ENCODE measurements at regions not wholly inside any gene's neighbourhood (a gene's known extent, or its start where the extent isn't known, plus 50 kb on each side); places are given as distances from the start of the nearest gene placed in this dataset.
"Not testable (repeated sequence)": the region's sequence is repeated elsewhere in the genome, so short reads cannot be mapped to it uniquely, and the experiment has no call there.

DNA sequence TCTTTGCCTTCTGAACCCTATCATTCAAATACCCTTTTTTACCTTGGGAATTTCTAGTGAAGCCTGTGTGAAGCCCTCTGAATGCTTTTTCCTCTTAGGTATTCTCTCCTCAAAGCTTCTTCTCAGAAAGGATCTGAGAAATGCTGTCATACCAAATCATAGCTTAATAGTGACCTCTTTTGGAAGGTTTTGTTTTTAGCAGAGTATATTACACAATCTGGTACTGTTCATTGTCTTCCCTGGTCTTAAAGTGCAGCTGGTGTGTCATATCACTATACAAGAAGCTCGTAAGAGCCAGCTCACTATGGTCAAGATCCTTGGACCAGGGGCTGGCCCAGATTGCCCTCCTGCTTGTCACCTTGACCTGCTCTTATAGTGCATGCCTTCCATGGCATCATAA lies 204.4 kb upstream of the ANO5 start:
- no peak overlapping the region for H3K4me3 ChIP-seq (ENCODE audit: low read depth, low read length)
- no peak for DNase-seq (ENCODE audit: low read depth)
- no peak for TF ChIP-seq CTCF (IDR thresholded peaks at IDR 0.05; ENCODE audit: insufficient read depth, low read depth, low read length, missing control alignments)

DNA sequence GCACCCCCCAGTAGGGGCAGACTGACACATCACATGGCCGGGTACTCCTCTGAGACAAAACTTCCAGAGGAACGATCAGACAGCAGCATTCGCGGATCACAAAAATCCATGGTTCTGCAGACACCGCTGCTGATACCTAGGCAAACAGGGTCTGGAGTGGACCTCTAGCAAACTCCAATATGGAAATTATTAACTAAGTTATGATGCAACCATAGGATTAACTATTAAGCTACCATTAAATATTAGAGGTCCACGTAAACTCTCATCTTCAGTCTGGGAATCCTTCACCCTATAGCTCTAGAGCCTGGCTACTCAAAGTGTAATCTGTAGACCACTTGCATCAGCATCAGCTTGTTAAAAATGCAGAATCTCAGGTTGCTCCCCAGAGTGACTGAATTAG lies 191.1 kb upstream of the ANO5 start:
- H3K4me3 ChIP-seq (ENCODE audit: low read depth, low read length); DNase-seq (ENCODE audit: low read depth): not testable (repeated sequence)

DNA sequence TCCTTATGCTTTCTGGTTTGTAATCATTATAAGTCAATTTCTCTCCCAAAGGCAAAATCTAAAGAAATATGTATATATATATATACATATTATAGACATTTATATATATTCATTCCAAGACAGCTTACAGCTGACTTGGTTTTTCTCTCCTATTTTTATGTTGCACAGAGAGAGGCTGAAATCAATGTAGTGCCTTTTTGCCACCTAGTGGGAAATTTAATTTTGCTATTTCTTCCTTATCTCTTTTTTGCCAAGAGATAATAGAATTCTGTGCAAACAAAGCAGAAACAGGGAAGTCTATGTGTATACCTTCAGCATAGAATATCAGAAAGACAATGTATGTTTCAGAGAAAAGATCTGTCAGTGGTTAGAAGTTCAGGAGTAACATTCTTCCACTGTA lies 186.0 kb upstream of the ANO5 start:
- DNase-seq (ENCODE audit: low read depth), result no peak
- no peak for TF ChIP-seq CTCF (IDR thresholded peaks at IDR 0.05; ENCODE audit: insufficient read depth, low read depth, low read length, missing control alignments)

GRCh38 chr11:22031791-22032190 lies 161.1 kb upstream of the ANO5 start:
- no peak overlapping the region for H3K4me3 ChIP-seq (ENCODE audit: low read depth, low read length)
- DNase-seq (ENCODE audit: low read depth), result no peak
- no peak for TF ChIP-seq CTCF (IDR thresholded peaks at IDR 0.05; ENCODE audit: insufficient read depth, low read depth, low read length, missing control alignments)

More for the DNA sequence above, 186.0 kb upstream of the ANO5 start:
- no peak overlapping the region for H3K4me3 ChIP-seq (ENCODE audit: low read depth, low read length)

DNA sequence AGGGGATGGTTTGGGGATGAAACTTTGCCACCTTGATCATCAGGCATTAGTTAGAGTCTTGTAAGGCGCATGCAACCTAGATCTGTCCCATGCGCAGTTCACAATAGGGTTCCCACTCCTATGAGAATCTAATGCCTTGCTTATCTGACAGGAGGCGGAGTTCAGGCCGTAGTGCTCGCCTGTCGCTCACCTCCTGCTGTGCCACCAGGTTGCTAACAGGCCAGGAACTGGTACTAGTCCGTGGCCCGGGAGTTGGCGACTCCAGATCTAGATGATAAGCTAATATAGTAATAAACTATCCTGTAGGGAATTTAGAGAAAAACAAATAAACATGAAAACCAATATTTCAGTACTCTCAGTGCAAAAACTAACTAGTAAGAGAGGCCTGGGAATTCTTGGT lies 155.4 kb upstream of the ANO5 start:
- TF ChIP-seq CTCF (IDR thresholded peaks at IDR 0.05; ENCODE audit: insufficient read depth, low read depth, low read length, missing control alignments), result no peak
- no peak for DNase-seq (ENCODE audit: low read depth)
- no peak overlapping the region for H3K4me3 ChIP-seq (ENCODE audit: low read depth, low read length)

DNA sequence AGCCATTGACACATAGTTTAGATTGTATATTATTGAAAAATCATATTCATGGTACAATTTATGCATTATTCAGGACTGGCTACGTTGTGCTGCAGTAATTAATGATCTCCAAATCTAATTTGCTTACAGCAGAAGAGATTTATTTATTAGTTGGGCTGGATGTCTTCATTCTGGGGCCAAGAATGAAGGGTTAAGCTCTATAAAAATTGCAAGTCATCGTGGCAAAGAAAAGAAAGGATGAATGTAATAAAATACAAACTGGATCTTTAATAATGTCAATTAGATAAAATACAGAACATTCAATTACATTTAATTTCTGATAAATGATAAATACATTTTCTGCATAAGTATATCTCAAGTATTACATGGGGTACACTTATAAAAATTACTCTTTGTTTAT lies 151.8 kb upstream of the ANO5 start:
- no peak overlapping the region for H3K4me3 ChIP-seq (ENCODE audit: low read depth, low read length)
- TF ChIP-seq CTCF (IDR thresholded peaks at IDR 0.05; ENCODE audit: insufficient read depth, low read depth, low read length, missing control alignments), result no peak
- no peak for DNase-seq (ENCODE audit: low read depth)

DNA sequence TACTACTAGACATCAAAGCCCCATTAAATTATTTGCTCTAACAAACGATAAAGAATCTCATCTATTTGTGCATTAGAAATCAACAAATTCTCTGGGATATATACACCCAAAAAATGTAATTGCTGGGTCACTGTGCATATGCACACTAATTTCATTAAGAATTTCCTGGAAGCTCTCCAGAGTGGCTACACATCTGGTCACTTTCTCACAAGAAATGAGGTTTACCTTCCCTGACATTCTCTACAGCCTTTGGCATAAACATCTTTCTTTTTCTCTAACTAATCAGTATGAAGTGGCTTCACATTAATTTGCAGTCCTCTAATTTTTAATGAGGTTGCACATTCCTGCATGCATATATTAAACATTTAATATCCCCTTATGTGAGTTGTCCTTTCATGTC lies 150.8 kb upstream of the ANO5 start:
- TF ChIP-seq CTCF (IDR thresholded peaks at IDR 0.05; ENCODE audit: insufficient read depth, low read depth, low read length, missing control alignments), result no peak
- H3K4me3 ChIP-seq (ENCODE audit: low read depth, low read length), result no peak overlapping the region
- DNase-seq (ENCODE audit: low read depth), result no peak

DNA sequence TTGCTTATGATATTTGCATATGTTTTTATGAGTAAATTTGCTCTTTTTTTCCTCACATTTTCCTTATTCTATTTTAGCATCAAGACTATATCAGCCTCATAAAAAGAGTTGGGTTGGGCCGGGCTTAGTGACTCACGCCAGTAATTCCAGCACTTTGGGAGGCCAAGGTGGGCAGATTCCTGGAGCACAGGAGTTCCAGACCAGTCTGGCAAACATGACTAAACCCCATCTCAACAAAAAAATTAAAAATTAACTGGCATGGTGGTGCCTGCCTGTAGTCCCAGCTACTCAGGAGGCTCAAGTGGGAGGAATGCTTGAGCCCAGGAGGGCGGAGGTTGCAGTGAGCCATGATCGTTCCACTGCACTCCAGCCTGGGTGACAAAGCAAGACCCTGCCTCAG lies 148.8 kb upstream of the ANO5 start:
- H3K4me3 ChIP-seq (ENCODE audit: low read depth, low read length), result no peak overlapping the region
- no peak for TF ChIP-seq CTCF (IDR thresholded peaks at IDR 0.05; ENCODE audit: insufficient read depth, low read depth, low read length, missing control alignments)
- no peak for DNase-seq (ENCODE audit: low read depth)

Data from GM12865 (cell line).